ENCODE measurements at regions not wholly inside any gene's neighbourhood (a gene's known extent, or its start where the extent isn't known, plus 50 kb on each side); places are given as distances from the start of the nearest gene placed in this dataset.

DNA sequence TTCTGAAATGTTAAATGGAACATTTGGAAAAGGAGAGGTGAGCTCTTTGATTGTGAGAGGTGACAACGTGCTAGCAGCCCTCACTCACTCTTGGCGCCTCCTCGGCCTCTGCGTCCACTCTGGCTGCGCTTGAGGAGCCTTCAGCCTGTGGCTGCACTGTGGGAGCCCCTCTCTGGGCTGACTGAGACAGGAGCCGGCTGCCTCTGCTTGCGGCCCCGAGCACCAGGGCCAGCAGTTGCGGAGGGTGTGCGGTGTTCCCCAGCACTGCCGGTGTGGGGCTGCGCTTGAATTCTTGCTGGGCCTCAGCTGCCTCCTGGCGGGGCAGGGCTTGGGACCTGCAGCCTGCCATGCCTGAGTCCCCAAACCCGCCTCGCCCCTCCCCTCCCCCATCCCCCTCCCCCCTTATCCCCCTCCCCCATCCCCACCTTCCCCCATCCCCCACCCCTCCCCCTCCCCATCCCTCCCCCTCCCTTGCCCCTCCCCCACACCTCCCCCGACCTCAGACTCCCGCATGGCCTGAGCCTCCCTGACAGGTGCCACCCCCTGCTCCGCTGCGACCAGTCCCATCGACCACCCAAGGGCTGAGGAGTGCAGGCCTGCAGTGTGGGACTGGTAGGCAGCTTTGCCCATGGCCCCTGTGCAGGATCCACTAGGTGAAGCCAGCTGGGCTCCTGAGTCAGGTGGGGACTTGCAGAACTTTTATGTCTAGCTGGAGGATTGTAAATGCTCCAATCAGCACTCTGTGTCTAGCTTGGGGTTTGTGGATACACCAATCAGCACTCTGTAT is 411.0 kb downstream of the OLFM4 start:
- no peaks in the 10 kb centered on the region for H3K9me3 ChIP-seq (ENCODE audit: control insufficient read depth, insufficient read depth, low read length)
- no peak overlapping the region for H3K27ac ChIP-seq (ENCODE audit: low read depth, low read length)
- H3K4me3 ChIP-seq (ENCODE audit: low read length) = no peak overlapping the region
- H4K20me1 ChIP-seq (ENCODE audit: control insufficient read depth, insufficient read depth, low read depth, low read length) = no peaks in the 10 kb centered on the region
- no peak for TF ChIP-seq EZH2phosphoT487 (IDR thresholded peaks at IDR 0.05; ENCODE audit: borderline replicate concordance, low read length)
- TF ChIP-seq, protein P1, sequence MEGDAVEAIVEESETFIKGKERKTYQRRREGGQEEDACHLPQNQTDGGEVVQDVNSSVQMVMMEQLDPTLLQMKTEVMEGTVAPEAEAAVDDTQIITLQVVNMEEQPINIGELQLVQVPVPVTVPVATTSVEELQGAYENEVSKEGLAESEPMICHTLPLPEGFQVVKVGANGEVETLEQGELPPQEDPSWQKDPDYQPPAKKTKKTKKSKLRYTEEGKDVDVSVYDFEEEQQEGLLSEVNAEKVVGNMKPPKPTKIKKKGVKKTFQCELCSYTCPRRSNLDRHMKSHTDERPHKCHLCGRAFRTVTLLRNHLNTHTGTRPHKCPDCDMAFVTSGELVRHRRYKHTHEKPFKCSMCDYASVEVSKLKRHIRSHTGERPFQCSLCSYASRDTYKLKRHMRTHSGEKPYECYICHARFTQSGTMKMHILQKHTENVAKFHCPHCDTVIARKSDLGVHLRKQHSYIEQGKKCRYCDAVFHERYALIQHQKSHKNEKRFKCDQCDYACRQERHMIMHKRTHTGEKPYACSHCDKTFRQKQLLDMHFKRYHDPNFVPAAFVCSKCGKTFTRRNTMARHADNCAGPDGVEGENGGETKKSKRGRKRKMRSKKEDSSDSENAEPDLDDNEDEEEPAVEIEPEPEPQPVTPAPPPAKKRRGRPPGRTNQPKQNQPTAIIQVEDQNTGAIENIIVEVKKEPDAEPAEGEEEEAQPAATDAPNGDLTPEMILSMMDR (IDR thresholded peaks at IDR 0.05; ENCODE audit: low read depth, low read length, poor library complexity, severe bottlenecking) = no peak
- no peak overlapping the region for H3K4me2 ChIP-seq (ENCODE audit: low read length)
- H3K79me2 ChIP-seq (ENCODE audit: control insufficient read depth, low read length) = no peaks in the 10 kb centered on the region
- H3F3A ChIP-seq (ENCODE audit: control insufficient read depth, insufficient read depth) = no peaks in the 10 kb centered on the region
- no peaks in the 10 kb centered on the region for H3K9me2 ChIP-seq (replicated peaks; ENCODE audit: control insufficient read depth, low read length)
- no peaks in the 10 kb centered on the region for H3K4me1 ChIP-seq (ENCODE audit: control insufficient read depth, low read length)
- H3K36me3 ChIP-seq (ENCODE audit: control insufficient read depth, low read length) = no peaks in the 10 kb centered on the region
- H3K27me3 ChIP-seq (ENCODE audit: control insufficient read depth, low read length) = no peaks in the 10 kb centered on the region

DNA sequence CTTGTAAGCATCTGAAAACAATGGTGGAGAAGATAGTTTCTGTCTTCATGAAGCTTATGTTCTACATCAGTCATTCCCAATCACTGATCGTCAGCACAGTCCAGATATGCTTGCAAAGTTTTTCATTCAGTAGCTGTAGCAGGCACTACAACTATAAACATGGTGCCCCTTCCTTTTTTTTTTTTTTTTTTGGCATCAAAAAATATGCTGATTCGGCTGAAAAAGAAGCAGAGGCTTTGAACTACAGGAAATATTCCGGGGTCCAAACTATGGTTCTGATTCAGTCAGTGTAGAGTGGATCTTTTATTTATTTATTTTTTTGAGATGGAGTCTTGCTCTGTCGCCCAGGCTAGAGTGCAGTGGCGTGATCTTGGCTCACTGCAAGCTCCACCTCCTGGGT is 414.4 kb downstream of the OLFM4 start:
- Histone ChIP-seq H3K27me3 (ENCODE audit: control insufficient read depth, low read length) (no peaks in the 10 kb centered on the region), H3K4me2 (ENCODE audit: low read length) (no peak overlapping the region), H3K9me2 (replicated peaks; ENCODE audit: control insufficient read depth, low read length) (no peaks in the 10 kb centered on the region), H3K79me2 (ENCODE audit: control insufficient read depth, low read length) (no peaks in the 10 kb centered on the region), H3K36me3 (ENCODE audit: control insufficient read depth, low read length) (no peaks in the 10 kb centered on the region), H3K27ac (ENCODE audit: low read depth, low read length) (no peak overlapping the region), H3K9me3 (ENCODE audit: control insufficient read depth, insufficient read depth, low read length) (no peaks in the 10 kb centered on the region; the same call in 1 of the 2 replicates), H3K4me1 (ENCODE audit: control insufficient read depth, low read length) (no peaks in the 10 kb centered on the region), H4K20me1 (ENCODE audit: control insufficient read depth, insufficient read depth, low read depth, low read length) (no peaks in the 10 kb centered on the region), H3F3A (ENCODE audit: control insufficient read depth, insufficient read depth) (no peaks in the 10 kb centered on the region), H3K4me3 (ENCODE audit: low read length) (no peak overlapping the region)
- TF ChIP-seq EZH2phosphoT487 (IDR thresholded peaks at IDR 0.05; ENCODE audit: borderline replicate concordance, low read length) = no peak
- TF ChIP-seq, protein P1 (IDR thresholded peaks at IDR 0.05; ENCODE audit: low read depth, low read length, poor library complexity, severe bottlenecking) = no peak

DNA sequence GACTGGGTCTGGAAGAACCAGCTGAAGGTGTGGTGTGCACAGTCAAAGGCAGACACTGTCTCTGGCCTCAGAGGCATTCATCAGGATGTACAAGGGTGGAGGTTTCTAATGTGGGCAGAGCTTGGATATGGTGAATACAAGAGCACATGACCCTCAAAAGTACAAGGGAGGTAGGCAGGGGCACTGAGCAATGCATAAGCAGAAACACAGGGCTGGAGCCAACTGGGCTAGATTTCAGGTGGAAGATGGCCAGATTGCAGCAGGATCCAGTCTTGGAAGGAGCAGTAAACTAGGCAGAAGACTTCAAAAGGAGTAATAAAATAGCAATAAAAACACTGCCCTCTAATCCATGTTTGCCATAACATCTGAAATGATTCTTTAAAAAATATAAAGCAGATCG is 417.1 kb downstream of the OLFM4 start:
- H3K9me3 ChIP-seq (ENCODE audit: control insufficient read depth, insufficient read depth, low read length) = peaks cover 3% of the 10 kb centered on the region; the same call in 1 of the 2 replicates
- no peaks in the 10 kb centered on the region for H3K4me1 ChIP-seq (ENCODE audit: control insufficient read depth, low read length)
- H3K79me2 ChIP-seq (ENCODE audit: control insufficient read depth, low read length) = no peaks in the 10 kb centered on the region
- H3K27me3 ChIP-seq (ENCODE audit: control insufficient read depth, low read length) = no peaks in the 10 kb centered on the region
- H3K9me2 ChIP-seq (replicated peaks; ENCODE audit: control insufficient read depth, low read length) = no peaks in the 10 kb centered on the region
- H3K36me3 ChIP-seq (ENCODE audit: control insufficient read depth, low read length) = no peaks in the 10 kb centered on the region
- no peak overlapping the region for H3K27ac ChIP-seq (ENCODE audit: low read depth, low read length)
- H3K4me2 ChIP-seq (ENCODE audit: low read length) = no peak overlapping the region
- H3F3A ChIP-seq (ENCODE audit: control insufficient read depth, insufficient read depth) = no peaks in the 10 kb centered on the region
- no peak overlapping the region for H3K4me3 ChIP-seq (ENCODE audit: low read length)
- TF ChIP-seq, protein P1 (IDR thresholded peaks at IDR 0.05; ENCODE audit: low read depth, low read length, poor library complexity, severe bottlenecking) = no peak
- TF ChIP-seq EZH2phosphoT487 (IDR thresholded peaks at IDR 0.05; ENCODE audit: borderline replicate concordance, low read length) = no peak
- H4K20me1 ChIP-seq (ENCODE audit: control insufficient read depth, insufficient read depth, low read depth, low read length) = no peaks in the 10 kb centered on the region
